A549 (cell line): ENCODE measurements at regions not wholly inside any gene's neighbourhood (a gene's known extent, or its start where the extent isn't known, plus 50 kb on each side); places are given as distances from the start of the nearest gene placed in this dataset.
"Not testable (repeated sequence)": the region's sequence is repeated elsewhere in the genome, so short reads cannot be mapped to it uniquely, and the experiment has no call there.

ENCODE experiments used
- CTCF ChIP-seq: fragments of >200 bp; sonication (Bioruptor Twin); formaldehyde crosslinking; IDR thresholded peaks from 3 replicates; pipeline ENCODE4 v1.5.1; 2016
- EP300 ChIP-seq, 2 experiments: fragments of >200 bp; sonication (Bioruptor Twin); formaldehyde crosslinking; IDR thresholded peaks; 2 replicates in 1 of 2; 3 replicates in 1 of 2; pipeline ENCODE4 v1.6.1; 2016 to 2017

GRCh38 chr2:47716307-47716706, 66.6 kb upstream of the MSH6 start:
- TF ChIP-seq EP300 (IDR thresholded peaks at IDR 0.05); CTCF: not testable (repeated sequence)
